Kidney capillary endothelial cell (primary cell): ENCODE measurements at regions not wholly inside any gene's neighbourhood (a gene's known extent, or its start where the extent isn't known, plus 50 kb on each side); places are given as distances from the start of the nearest gene placed in this dataset.
A peak's percentile ranks its signal among the peaks of the same experiment; 100 is the strongest.
"Not testable (repeated sequence)": the region's sequence is repeated elsewhere in the genome, so short reads cannot be mapped to it uniquely, and the experiment has no call there.

Source experiments
- DNase-seq: peaks from one replicate; pipeline ENCODE4 v3.0.0-alpha.2; 2018; ENCODE audit warnings: low spot score

DNA sequence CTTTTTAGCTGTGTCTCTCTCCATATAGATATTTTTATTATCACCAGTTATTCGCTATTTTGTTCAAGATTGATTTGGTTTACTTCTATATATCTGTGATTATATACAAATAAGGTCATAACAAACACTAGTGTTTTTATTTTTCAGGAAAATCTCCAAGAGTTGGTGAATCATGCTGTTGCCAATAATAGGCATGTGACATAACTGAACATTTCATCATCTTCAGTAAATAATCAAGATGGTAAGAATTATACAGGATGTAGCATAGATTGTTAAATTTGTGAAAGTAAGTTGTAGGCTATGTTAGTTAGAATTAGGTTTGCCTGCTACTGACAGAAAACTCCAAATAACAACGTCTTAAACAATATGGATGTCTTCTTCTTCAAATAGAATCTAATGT lies 240.9 kb upstream of the PDE3A start:
- DNase-seq = no peak

DNA sequence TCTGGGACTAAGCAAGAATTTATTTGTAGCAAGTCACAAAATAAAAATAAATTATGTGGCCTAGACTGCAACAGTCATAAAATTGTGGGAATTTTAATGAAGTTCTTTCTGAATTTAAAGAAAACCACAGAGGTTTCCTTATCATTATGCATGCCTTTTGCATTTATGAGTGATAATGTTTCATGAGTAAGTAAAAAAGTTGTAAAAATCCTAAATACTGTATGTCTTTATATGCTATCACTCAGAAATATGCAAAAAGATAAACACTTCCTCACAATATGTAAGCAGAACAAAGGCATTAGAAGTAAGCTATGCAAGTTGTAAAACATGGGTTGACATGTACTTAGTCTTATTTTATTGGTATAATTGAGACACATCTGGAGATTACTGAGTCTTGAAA lies 239.4 kb upstream of the PDE3A start:
- DNase-seq = no peak

DNA sequence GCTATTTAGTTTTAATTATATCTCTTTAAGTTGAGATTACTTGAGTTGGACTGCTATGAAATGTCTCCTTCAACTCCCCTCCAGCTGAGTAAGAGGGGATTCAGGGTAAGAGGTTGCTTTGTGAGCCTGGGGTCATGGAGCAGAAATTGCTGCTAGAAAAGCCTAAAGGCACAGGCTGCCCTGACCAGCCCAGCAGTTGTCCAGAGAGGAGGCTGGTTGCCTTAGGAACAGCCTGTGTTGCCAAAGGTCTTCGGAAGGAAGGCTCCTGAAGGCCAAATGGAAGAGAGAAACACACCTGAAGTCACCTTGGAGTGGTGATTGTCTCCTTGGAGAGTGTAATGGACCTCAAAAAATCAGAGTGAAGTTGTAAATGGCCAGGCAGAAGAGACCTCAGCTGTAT lies 235.5 kb upstream of the PDE3A start:
- DNase-seq = no peak

DNA sequence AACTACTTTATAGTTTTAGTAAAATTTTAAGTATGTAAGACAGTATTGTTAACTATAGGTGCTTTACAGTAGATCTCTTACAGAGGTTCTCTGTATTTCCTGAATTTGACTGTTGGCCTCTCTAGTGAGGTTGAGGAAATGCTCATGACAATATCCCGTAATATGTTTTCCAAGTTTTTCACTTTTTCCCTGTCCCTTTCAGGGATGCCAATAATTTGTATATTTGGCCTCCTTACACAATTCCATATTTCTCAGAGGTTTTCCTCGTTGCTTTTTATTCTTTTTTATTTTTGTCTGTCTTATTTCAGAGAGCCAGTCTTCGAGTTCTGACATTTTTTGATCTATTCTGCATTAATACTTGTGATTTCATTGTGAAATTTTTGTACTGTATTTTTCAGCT lies 233.7 kb upstream of the PDE3A start:
- no peak for DNase-seq

DNA sequence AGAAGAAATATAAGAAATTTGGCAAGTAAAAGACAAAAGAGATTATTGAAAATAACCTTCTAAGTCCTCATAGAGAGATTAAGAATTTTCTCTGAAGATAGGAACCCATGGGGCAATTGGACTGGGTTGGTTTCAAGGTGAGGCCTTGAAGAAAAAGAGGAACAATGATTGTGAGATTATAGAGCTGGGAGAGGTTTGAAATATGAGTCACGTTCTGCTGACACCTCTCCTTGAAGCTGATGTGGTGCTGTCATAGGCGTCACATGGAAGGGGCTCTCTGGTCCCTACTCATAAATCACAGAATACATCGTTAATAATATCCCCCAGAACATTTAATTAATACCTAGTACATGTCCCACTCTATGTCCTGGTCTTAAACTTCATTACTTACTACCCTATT lies 227.6 kb upstream of the PDE3A start:
- no peak for DNase-seq

DNA sequence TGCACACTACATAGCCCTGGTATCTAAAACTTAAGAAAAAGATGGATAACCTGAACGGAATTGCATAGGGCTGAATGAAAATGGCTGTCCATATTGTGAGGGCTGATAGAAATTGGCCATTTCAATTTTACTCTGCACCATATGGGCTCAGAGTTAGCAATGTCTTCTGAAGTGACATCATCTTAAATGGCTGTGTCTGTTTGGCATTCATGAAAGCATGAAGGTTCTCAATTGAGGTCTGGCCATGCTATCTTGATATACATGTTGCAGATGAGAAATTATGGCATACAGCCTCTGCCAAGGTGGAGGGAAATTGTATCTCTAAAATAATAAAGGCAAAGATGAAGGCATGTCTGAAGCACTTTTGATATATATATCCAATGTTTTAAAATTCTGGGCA lies 226.0 kb upstream of the PDE3A start:
- DNase-seq = no peak

DNA sequence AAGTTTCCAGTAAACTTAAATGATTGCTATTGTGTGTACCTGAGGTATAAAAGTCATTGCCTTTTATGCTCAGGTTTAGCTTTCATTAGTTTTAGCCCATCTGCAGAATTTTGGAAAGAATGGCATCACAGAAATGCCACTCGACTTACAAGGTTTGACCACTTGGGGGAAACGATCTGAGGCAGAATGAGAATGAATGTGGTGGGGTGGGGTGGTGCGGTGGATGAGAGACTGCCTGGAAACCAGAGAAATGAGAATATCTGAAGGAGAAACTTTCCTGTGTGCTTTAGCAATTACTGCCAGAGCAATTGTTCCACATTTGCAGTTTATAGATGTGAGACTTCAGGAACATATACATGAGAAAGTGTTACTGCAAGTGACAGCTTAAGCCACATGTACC lies 225.4 kb upstream of the PDE3A start:
- DNase-seq = no peak

DNA sequence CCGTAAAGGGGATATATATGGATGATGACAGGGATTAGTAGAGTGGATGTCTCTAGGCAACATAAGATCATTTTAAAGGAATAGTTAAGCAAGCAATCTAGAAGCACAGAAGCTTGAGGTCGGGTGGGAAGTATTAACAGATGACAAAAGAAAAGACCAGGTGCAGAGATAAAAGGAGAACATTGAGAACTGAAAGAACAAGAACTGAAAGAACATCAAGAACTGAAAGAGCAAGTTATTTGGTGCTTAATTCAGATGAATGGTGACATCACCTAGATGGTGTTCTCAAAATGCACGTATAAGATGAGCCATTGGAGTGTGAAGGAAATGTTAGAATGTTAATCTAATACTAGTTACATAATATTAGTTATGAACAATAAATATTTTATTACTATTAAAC lies 224.0 kb upstream of the PDE3A start:
- DNase-seq = no peak

DNA sequence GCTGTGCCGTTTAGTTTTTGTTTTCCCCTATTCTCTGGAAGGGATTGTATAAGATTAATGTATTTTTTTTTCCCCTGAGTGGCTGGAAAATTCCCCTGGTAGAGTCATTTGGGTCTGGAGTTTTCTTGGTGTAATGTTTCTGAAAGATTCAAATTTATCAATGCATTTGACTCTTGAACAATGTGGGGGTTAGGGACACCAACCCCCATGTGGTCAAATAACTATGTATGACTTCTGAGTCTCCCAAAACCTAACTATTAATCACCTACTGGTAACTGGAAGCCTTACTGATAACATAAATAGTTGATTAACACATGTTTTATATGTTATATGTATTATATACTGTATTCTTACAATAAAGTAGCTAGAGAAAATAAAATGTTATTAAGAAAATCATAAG lies 220.1 kb upstream of the PDE3A start:
- DNase-seq = no peak

DNA sequence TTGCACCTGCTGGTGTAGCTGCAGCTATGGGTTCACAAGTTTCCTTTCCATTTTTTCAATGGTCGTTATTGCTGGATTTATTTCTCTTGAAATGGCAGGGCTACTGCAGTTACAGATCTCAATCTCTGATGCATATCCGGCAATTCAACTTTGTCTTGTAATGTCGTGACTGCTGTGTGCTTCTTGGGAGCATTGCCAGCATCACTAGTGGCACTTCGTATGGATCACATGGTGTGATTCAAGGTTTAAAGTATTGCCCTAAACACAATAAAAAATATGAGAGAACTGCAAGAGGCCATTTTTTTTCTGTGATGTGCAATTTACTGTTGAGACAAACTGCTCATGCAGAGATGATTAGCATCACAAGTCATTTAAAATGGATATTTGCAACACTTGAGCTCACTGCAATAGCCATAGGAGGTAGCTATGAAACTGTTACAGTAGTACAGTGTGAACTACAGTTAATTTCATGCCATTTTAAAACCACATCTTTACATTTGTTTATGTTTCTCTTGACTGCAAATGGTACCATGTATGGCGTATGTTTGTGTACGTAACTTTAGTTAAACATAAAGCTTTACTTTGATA lies 217.4 kb upstream of the PDE3A start:
- DNase-seq = peak; percentile 58

DNA sequence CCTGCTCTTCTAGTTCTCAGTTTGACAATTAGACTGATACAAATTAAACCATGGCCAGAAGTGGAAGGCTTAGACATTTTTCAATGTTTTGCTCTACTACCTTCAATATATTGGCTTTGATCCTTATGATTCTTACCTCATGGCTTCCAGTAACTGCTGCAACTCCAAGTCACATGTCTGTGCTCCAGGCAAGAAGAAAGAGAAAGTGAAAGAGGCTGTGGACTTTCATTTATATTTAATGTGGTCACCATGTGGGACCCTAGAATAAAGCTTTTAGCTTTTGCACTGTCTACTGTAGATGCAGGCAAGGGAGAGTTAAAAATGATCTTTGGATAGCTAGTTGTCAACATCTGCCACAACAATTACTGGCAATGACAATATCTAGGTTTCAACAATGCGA lies 214.3 kb upstream of the PDE3A start:
- no peak for DNase-seq

DNA sequence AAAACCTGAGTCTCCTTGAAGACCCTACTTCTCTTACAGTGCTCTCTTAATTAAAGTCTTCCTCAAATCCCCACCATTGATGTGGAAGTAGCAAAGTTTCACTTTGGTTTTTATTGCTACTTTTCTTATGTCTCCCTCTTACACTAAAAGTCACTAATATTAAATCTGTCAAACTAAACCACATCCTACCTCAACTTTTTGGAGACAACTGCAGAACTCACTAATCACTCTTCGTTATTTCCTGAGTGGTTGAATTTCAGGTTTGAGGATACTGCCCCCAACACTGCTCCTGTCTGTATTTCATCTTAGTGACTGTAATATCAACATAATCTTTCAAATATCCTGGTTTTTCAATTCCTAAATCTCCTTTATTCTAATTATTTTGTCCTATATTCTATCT lies 213.0 kb upstream of the PDE3A start:
- DNase-seq = no peak

DNA sequence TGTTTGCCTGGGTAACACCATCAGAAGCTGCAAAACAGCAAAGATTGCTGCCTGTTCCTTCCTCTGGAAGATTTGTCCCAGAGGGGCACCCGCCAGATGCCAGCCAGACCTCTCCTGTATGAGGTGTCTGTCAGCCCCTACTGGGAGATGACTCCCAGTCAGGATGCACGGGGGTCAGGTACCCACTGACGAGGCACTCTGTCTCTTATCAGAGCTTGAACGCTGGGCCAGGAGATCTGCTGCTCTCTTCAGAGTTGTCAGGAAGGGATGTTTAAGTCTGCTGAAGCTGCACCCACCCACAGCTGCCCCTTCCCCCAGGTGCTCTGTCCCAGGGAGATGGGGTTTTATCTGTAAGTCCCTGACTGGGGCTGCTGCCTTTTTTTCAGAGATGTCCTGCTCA lies 207.4 kb upstream of the PDE3A start:
- DNase-seq = not testable (repeated sequence)

DNA sequence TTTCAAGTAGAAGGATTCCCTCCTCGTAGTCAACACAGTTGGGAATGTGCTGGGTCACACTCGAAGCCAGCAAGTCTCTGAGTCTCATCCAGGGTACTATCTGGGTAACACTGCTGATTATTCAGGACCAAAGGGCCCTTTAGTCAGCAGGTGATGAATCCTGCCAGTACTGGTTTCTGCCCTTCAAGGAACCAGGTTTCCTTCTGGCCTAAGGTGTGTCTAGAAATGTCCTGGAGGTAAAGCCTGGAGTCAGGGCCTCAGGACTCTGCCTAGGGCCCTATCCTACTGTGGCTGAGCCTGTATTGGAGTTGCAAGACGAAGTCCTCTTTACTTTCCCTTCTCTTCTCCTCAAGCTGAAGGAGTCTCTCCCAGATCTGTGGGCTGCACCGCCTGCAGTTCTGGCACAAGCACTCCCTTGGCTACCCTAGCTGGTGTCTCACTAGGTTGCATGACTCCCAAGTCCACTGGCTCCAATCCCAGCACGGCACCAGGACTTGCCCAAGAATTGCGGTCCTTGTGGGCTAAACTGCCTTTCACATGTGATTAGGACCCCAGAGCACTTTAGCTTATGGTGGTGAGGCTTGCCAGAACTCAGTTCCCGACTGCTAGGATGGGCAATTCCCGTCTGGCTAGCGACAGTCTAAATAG lies 193.7 kb upstream of the PDE3A start:
- DNase-seq = no peak

DNA sequence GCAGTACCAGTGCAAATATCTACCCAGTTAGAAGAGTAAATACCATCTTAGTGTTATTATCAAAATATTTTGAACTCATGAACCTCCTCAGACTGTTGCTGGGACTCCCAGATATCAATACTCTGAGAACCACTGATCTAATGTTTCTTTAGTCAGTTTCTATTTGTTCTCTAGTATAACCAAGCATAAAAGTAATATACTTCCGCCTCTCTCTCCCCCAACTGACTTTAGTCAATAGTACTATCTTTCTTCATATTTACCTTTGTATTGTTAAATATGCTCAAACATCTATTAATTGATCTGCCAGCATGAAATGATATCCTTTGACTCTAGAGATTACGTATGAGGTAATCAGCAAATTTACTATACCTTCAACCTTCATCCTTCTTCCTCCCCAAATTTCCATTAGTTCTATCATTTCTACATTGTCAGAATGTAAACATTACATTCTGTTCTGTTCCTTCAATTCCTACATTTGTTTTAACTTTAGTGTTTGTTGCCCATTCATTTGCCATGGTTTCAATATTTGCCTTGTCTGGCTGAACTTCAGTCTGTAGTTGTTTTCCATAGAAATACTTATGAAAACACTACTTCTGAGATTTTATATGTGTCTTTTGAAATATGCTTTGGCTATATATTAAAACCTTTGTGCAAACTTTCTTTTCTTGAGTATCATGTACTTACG lies 192.5 kb upstream of the PDE3A start:
- no peak for DNase-seq

DNA sequence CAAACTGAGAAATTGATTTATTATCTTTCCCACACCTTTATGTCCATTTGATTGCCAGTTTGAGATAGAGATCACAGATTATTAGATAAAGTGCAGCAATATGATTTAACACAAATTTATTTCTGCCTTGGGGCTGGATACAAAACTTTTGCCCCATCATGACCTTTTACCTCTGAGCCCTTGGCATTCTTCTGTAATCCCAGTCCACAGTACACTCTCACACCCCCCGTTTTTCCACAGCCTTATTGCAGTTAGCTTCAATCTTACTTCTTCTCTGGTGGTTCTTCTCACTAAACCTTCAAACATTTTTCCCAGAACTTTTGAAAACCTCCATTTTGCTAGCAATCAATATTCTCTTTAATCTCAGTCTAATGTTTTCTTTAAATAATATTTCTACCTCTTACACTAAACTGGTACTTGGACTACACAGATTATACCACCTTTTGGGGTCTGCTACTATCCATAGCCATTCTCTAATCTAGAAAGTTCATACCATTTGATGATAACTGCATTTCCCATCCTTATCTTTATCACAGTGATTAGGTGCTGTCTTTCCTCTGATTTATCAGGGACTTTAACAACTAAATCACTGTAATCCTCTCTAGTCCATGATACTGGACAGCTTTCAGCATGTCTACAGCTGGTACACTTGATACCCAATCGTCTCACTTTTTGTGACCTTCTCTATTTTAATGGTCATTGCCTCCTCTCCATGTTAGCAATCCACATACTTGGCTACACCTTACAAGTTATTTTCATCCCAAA lies 186.7 kb upstream of the PDE3A start:
- DNase-seq = no peak

DNA sequence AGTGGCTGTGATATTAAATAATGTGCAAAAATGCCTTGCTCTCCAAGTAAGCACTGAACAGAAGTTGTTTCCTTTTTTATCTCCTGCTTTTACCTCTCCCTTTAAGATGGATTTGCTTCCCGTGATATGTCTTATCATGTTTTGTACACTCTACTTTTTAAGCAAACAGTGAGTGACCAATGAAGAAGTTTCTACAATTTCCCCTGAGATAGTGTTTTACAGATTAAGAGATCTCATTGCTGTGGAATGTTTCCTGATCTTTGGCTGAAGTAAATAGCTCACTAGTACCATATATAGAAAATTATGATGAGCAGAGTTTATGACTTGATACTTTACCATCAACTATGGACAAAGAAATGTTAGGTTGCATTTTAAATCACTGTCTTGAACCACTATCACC lies 184.8 kb upstream of the PDE3A start:
- DNase-seq = no peak

DNA sequence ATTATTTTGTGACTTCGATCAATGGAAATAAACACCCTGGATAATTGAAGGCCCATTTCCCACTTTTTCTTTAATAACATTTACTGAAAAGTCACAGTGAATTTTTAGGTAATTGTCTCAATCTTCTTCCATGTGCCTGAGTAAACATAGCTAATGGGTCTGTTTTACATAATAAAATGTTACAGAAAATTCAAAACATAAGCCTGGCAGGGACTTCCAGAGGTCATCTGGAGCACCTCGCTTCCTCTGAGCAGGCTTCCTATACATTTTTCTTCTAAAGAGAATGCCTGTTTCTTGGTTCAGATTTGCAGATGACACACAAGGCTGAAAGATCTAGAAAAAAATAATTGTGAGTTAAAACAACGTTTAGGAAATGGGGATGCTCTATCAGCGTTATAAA lies 183.8 kb upstream of the PDE3A start:
- no peak for DNase-seq

DNA sequence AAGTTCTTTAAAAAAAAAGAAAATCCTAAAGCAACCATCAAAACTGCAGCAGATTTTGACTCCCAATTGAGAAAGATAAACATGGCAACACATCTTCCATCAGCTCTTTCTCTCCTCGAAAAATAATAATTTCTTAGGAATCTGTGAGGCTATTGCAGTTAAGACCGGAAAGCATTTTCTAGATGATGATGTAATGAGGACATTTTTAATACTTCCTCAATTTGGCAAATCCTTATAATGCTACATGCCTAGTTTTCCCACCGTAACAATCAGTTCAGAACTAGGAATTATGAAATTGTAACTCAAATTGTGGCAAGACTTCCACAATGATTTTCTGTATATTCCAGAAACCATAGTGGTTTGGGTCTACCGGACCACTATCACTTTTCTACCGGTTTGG lies 180.9 kb upstream of the PDE3A start:
- DNase-seq = no peak

DNA sequence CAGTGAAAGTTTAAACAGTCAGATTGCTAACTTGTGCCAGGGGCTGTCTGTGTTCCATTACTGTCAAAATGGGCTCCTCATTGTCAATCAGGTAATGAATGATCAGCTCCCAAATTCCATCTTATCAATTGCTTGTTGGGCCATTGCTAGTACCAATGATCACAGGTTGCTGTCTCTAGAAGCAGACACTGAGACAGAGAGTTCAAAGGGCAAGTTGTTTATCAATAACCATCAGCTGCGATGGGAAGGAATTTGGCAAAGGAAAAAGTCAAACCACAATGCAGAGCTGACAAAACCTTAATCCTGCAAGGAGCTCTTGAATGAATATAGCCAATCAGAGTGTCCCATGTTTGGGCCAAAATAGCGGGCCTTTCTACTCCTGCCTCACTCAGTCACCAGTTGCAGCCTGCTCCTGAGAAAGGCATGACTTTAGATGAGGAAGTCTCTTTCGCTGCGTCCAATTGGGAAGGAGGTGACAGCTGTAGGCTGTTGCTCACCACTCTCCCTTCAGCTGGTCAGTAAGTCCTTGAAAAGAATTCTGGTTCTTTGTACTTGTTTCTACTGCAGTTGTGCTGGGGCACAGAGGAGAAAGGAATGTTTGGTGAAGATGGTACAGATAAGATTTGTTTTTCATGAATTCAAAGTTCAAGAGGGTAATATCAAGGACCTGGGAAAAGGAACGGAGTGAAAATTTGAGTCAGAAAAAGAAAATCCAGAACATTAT lies 179.2 kb upstream of the PDE3A start:
- no peak for DNase-seq

DNA sequence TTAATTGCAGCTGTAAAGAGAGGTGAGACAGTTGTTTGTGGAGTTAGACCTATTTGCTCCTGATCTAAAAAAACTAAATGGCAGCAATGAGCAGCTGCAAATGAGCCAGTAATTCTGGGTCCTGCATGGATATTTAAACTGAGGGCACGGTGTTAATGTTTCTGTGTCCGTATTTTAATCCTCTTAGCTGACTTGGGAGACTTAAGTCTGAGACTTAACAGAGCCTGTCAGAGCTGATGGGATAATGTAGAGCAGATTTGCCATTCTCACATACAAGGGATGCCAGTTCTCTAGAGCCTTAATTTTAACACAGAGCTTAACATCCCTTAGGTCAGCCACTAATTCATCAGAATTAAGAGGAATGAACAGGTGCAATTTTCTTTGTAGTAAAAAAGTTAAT lies 178.6 kb upstream of the PDE3A start:
- DNase-seq = no peak

DNA sequence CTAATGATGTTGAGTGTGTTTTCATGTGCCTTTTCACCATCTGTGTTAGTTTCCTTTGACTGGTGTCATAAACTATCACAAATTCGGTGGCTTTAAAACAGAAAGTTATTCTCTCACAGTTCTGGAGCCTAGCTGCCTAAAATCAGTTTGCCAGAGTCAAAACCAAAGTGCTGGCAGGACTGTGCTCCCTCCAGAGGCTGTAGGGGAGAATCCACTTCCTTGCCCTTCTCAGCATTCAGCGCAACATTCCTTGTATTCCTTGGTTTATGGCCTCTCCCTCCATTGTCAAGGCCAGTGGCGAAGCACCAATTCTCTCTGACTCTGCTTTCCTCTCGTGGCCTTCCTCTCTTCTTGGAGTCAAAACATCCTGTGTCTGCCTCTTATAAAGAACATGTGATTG lies 174.2 kb upstream of the PDE3A start:
- DNase-seq = no peak

DNA sequence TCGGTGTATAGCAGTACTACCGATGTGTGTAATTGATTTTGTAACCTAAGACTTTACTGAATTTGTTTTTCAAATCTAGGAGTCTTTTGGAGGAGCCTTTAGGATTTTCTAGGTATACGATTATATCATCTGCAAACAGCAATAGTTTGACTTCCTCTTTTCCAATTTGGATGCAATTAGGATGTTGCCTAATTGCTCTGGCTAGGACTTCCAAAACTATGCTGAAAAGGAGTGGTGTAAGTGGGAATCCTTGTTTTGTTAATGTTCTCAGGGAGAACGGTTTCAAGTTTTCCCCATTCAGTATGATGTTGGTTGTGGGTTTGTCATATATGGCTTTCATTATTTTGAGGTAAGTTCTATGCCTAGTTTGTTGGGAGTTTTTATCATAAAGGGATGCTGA lies 171.6 kb upstream of the PDE3A start:
- no peak for DNase-seq
